B cell (primary cell): ENCODE measurements at regions not wholly inside any gene's neighbourhood (a gene's known extent, or its start where the extent isn't known, plus 50 kb on each side); places are given as distances from the start of the nearest gene placed in this dataset.

Experiments
- ATAC-seq: fragments of 200-7000 bp; cut with Tn5 transposase; one replicate; pipeline ENCODE4 v1.10.0; 2021; ENCODE audit warnings: low read depth, mild to moderate bottlenecking, moderate number of reproducible peaks, moderate library complexity
- CTCF ChIA-PET: fragments of 350-600 bp; sonication (Branson Sonifier 250); formaldehyde crosslinking; loops from one replicate; lab custom pipeline; 2021; ENCODE audit warnings: antibody characterized with exemption, inconsistent platforms; lab: Charles Lee
- POLR2A ChIA-PET: fragments of 350-600 bp; sonication (Branson Sonifier 250); formaldehyde crosslinking; loops from one replicate; lab custom pipeline; 2021; ENCODE audit warnings: antibody characterized with exemption; lab: Charles Lee
- DNase-seq: peaks from one replicate; pipeline ENCODE4 v3.0.0; 2013
- H2AFZ ChIP-seq: 2 replicates; pipeline ENCODE4 v1.6.1; 2012; ENCODE audit warnings: mild to moderate bottlenecking, low read depth, low read length; ENCODE audit not compliant: insufficient read depth, poor library complexity, severe bottlenecking
- H3K27ac ChIP-seq, 2 donors: 1 replicate in 1 of 2; 2 replicates in 1 of 2; pipeline ENCODE4 v1.5.1; 2012 to 2013; ENCODE audit warnings: low read length in 2 of 2, mild to moderate bottlenecking in 2 of 2, moderate library complexity in 1 of 2
- H3K27me3 ChIP-seq, 4 experiments: fragments of 200-600 bp in 1 of 4; sonication (generic) in 1 of 4; replicated peaks in 1 of 4; 1 replicate in 2 of 4; 2 replicates in 2 of 4; pipeline versions ENCODE4 v1.6.1 to v1.7.0; 2013 to 2016; ENCODE audit warnings: low read length in 3 of 4, mild to moderate bottlenecking in 2 of 4, mixed read lengths in 1 of 4, moderate library complexity in 1 of 4; ENCODE audit not compliant: insufficient read depth in 4 of 4, control insufficient read depth in 3 of 4; ENCODE audit errors: control extremely low read depth in 1 of 4
- H3K36me3 ChIP-seq, 2 experiments: replicated peaks in 1 of 2; 1 replicate in 1 of 2; 2 replicates in 1 of 2; pipeline versions ENCODE4 v1.6.1 to v1.7.1; 2013; ENCODE audit warnings: low read length in 1 of 2; ENCODE audit not compliant: insufficient read depth in 2 of 2, control insufficient read depth in 1 of 2; ENCODE audit errors: control extremely low read depth in 1 of 2, extremely low read depth in 1 of 2
- H3K4me1 ChIP-seq, 2 donors: fragments of 200-600 bp in 1 of 2; sonication (generic) in 1 of 2; 1 replicate in 1 of 2; 2 replicates in 1 of 2; pipeline versions ENCODE4 v1.5.1 to v1.6.1; 2013 to 2017; ENCODE audit warnings: low read length in 2 of 2; ENCODE audit not compliant: control insufficient read depth in 2 of 2, insufficient read depth in 2 of 2
- H3K4me2 ChIP-seq: replicated peaks from 2 replicates; pipeline ENCODE3; 2012; ENCODE audit warnings: mild to moderate bottlenecking, low read depth, low read length; ENCODE audit not compliant: poor library complexity, severe bottlenecking
- H3K4me3 ChIP-seq, 5 experiments: fragments of 200-600 bp in 1 of 5; sonication (generic) in 1 of 5; 1 replicate in 3 of 5; 2 replicates in 2 of 5; pipeline versions ENCODE4 v1.5.1 to v1.7.0; 2011 to 2016; ENCODE audit warnings: low read length in 4 of 5, mild to moderate bottlenecking in 4 of 5, low read depth in 2 of 5, control low read depth in 1 of 5, moderate library complexity in 1 of 5; ENCODE audit not compliant: insufficient read depth in 1 of 5; ENCODE audit errors: control extremely low read depth in 1 of 5, extremely low read depth in 1 of 5
- H3K79me2 ChIP-seq: fragments of 200-600 bp; sonication (generic); one replicate; pipeline ENCODE4 v1.6.0; 2016; ENCODE audit warnings: low read length; ENCODE audit not compliant: control insufficient read depth, insufficient read depth
- H3K9ac ChIP-seq: fragments of 200-600 bp; sonication (generic); 2 replicates; pipeline ENCODE4 v1.6.1; 2017; ENCODE audit warnings: mild to moderate bottlenecking, low read length, moderate library complexity
- H3K9me3 ChIP-seq, 3 donors: one replicate each; pipeline versions ENCODE4 v1.6.1 to v1.7.1; 2013; ENCODE audit warnings: low read length in 2 of 3; ENCODE audit not compliant: control insufficient read depth in 2 of 3, insufficient read depth in 1 of 3; ENCODE audit errors: control extremely low read depth in 1 of 3
- H4K20me1 ChIP-seq: 2 replicates; pipeline ENCODE4 v1.6.0; 2012; ENCODE audit warnings: mild to moderate bottlenecking, low read length; ENCODE audit not compliant: insufficient read depth, control insufficient read depth, poor library complexity, severe bottlenecking
- H3K27ac Mint-ChIP-seq: one replicate; pipeline ENCODE4 v1.8.0; 2021; ENCODE audit warnings: mixed read lengths
- H3K27me3 Mint-ChIP-seq: one replicate; pipeline ENCODE4 v1.8.0; 2021; ENCODE audit warnings: mixed read lengths
- H3K4me1 Mint-ChIP-seq: one replicate; pipeline ENCODE4 v1.8.0; 2021; ENCODE audit warnings: mixed read lengths
- H3K4me3 Mint-ChIP-seq: one replicate; pipeline ENCODE4 v1.8.0; 2021; ENCODE audit warnings: mixed read lengths
- H3K9me3 Mint-ChIP-seq: one replicate; pipeline ENCODE4 v1.8.0; 2022; ENCODE audit warnings: mixed read lengths; ENCODE audit not compliant: insufficient read depth
- CTCF ChIP-seq: fragments of 200-600 bp; IDR thresholded peaks from one replicate; pipeline ENCODE4 v1.8.0; 2022; ENCODE audit warnings: antibody characterized with exemption, mild to moderate bottlenecking
- EZH2 ChIP-seq: IDR thresholded peaks from 2 replicates; pipeline ENCODE4 v1.6.1; 2012; ENCODE audit warnings: borderline replicate concordance, low read depth, mild to moderate bottlenecking, moderate library complexity, low read length; ENCODE audit not compliant: insufficient read depth, poor library complexity, severe bottlenecking
- WGBS: methylation state at CpG from one replicate; pipeline ENCODE4 v1.1.5; 2013; ENCODE audit warnings: missing lambda C conversion rate; ENCODE audit not compliant: insufficient coverage; 5-methylcytosine and 5-hydroxymethylcytosine counted together
- intact Hi-C: fragments of 100-400 bp; cut with micrococcal nuclease; formaldehyde crosslinking; loops from one replicate; pipeline ENCODE4 v1.10.0; 2022

GRCh38 chr11:93089474-93090102 lies 108.2 kb downstream of the SLC36A4 start:
- no peak overlapping the region for H2AFZ ChIP-seq
- H3K9me3 Mint-ChIP-seq = no peaks in the 10 kb centered on the region
- no peaks in the 10 kb centered on the region for H3K9me3 ChIP-seq
- no peaks in the 10 kb centered on the region for H3K27me3 ChIP-seq
- ChIA-PET CTCF (interaction anchor here (0.7 kb wide), 1 partner anchor 177 kb away, joined by 3 read pairs; no protein-coding TSS in a partner anchor), POLR2A (no interaction called here)
- H3K36me3 ChIP-seq = no peaks in the 10 kb centered on the region
- TF ChIP-seq CTCF (no peak), EZH2 (no peak)
- H3K9ac ChIP-seq = no peak overlapping the region
- no peaks in the 10 kb centered on the region for H4K20me1 ChIP-seq
- no peak overlapping the region for H3K4me3 Mint-ChIP-seq
- H3K27ac ChIP-seq = no peak overlapping the region
- 46% methylated on average over 4 of the region's 5 CpGs for WGBS
- ATAC-seq = no peak
- H3K4me2 ChIP-seq = no peak overlapping the region
- H3K27me3 Mint-ChIP-seq = no peaks in the 10 kb centered on the region
- no peak for DNase-seq
- no peak overlapping the region for H3K27ac Mint-ChIP-seq
- intact Hi-C loops = no loop called here
- H3K4me1 Mint-ChIP-seq = no peaks in the 10 kb centered on the region
- no peak overlapping the region for H3K4me3 ChIP-seq
- no peaks in the 10 kb centered on the region for H3K4me1 ChIP-seq
- no peaks in the 10 kb centered on the region for H3K79me2 ChIP-seq
